NCI-H748 (cell line): ENCODE measurements at regions not wholly inside any gene's neighbourhood (a gene's known extent, or its start where the extent isn't known, plus 50 kb on each side); places are given as distances from the start of the nearest gene placed in this dataset.

Source experiments
- DNase-seq: peaks from one replicate; lab custom pipeline; 2025; ENCODE audit not compliant: unreplicated experiment; lab: John Stamatoyannopoulos, UW

- DNase-seq: no peak
These were observed 156.9 kb upstream of the RHOBTB1 start for GRCh38 chr10:61100887-61101286.

- DNase-seq: no peak
These were observed 155.8 kb upstream of the RHOBTB1 start for GRCh38 chr10:61099756-61100155.

- no peak for DNase-seq
These were observed 155.0 kb upstream of the RHOBTB1 start for GRCh38 chr10:61098966-61099365.

- no peak for DNase-seq
These were observed 153.0 kb upstream of the RHOBTB1 start for GRCh38 chr10:61097026-61097425.

- DNase-seq: no peak
These were observed 152.1 kb upstream of the RHOBTB1 start for GRCh38 chr10:61096056-61096455.

- no peak for DNase-seq
These were observed 147.5 kb upstream of the RHOBTB1 start for GRCh38 chr10:61091531-61091930.

GRCh38 chr10:61089251-61089650 lies 145.3 kb upstream of the RHOBTB1 start:
- DNase-seq: no peak

GRCh38 chr10:61084493-61084892 lies 140.5 kb upstream of the RHOBTB1 start:
- DNase-seq: no peak

GRCh38 chr10:61081301-61081700 lies 137.3 kb upstream of the RHOBTB1 start:
- DNase-seq: no peak

GRCh38 chr10:61078542-61079275 lies 134.7 kb upstream of the RHOBTB1 start:
- DNase-seq: no peak

- no peak for DNase-seq
These were observed 132.7 kb upstream of the RHOBTB1 start for GRCh38 chr10:61076572-61077114.

- DNase-seq: no peak
These were observed 129.4 kb upstream of the RHOBTB1 start for GRCh38 chr10:61073391-61073790.

- peak; percentile 91 for DNase-seq
These were observed 127.6 kb upstream of the RHOBTB1 start for GRCh38 chr10:61071580-61071979.

GRCh38 chr10:61068471-61068870 lies 124.5 kb upstream of the RHOBTB1 start:
- DNase-seq: no peak

GRCh38 chr10:61067671-61068336 lies 123.8 kb upstream of the RHOBTB1 start:
- DNase-seq: no peak

- no peak for DNase-seq
These were observed 122.8 kb upstream of the RHOBTB1 start for GRCh38 chr10:61066661-61067344.

- no peak for DNase-seq
These were observed 121.1 kb upstream of the RHOBTB1 start for GRCh38 chr10:61065051-61065450.

GRCh38 chr10:61064356-61064755 lies 120.4 kb upstream of the RHOBTB1 start:
- DNase-seq: no peak

- no peak for DNase-seq
These were observed 119.9 kb upstream of the RHOBTB1 start for GRCh38 chr10:61063901-61064300.

GRCh38 chr10:61063034-61063433 lies 119.0 kb upstream of the RHOBTB1 start:
- no peak for DNase-seq

GRCh38 chr10:61061923-61062504 lies 118.0 kb upstream of the RHOBTB1 start:
- DNase-seq: no peak
